GM23338 (cell line): ENCODE measurements at regions not wholly inside any gene's neighbourhood (a gene's known extent, or its start where the extent isn't known, plus 50 kb on each side); places are given as distances from the start of the nearest gene placed in this dataset.

Experiments used
- CREB1 ChIP-seq: fragments of 250-450 bp; sonication (Bioruptor Pico); IDR thresholded peaks from 2 replicates; pipeline ENCODE4 v1.5.0; 2020; ENCODE audit warnings: low read depth, mild to moderate bottlenecking, moderate library complexity
- ETS1 ChIP-seq: IDR thresholded peaks from 2 replicates; pipeline ENCODE4 v1.6.1; 2016; ENCODE audit warnings: antibody characterized with exemption
- JUNB ChIP-seq: IDR thresholded peaks from one replicate; pipeline ENCODE4 v1.6.1; 2016; ENCODE audit warnings: antibody characterized with exemption; ENCODE audit not compliant: unreplicated experiment
- NANOG ChIP-seq: IDR thresholded peaks from 2 replicates; pipeline ENCODE4 v1.6.1; 2016; ENCODE audit warnings: antibody characterized with exemption, borderline replicate concordance
- REST ChIP-seq: IDR thresholded peaks from one replicate; pipeline ENCODE4 v1.6.1; 2018; ENCODE audit warnings: antibody characterized with exemption; ENCODE audit not compliant: unreplicated experiment
- STAT1 ChIP-seq: IDR thresholded peaks from one replicate; pipeline ENCODE4 v1.6.1; 2016; ENCODE audit warnings: antibody characterized with exemption; ENCODE audit not compliant: unreplicated experiment
- ZNF331 ChIP-seq: fragments of 250-450 bp; sonication (Bioruptor Pico); IDR thresholded peaks from 2 replicates; pipeline ENCODE4 v1.5.0; 2020; ENCODE audit warnings: low read depth, mild to moderate bottlenecking, moderate library complexity
- ZNF462 ChIP-seq: fragments of 250-450 bp; sonication (Bioruptor Pico); IDR thresholded peaks from 2 replicates; pipeline ENCODE4 v1.5.0; 2020; ENCODE audit warnings: mild to moderate bottlenecking, moderate library complexity

- TF ChIP-seq ZNF462 (CRISPR knock-in tag) (no peak), JUNB (no peak), REST (no peak), NANOG (no peak), CREB1 (CRISPR knock-in tag) (no peak), ETS1 (no peak), STAT1 (no peak), ZNF331 (no peak)
Observed at GRCh38 chr15:31463521-31464102, 137.0 kb downstream of the KLF13 start (continued).
